VCaP (cell line): ENCODE measurements at regions not wholly inside any gene's neighbourhood (a gene's known extent, or its start where the extent isn't known, plus 50 kb on each side); places are given as distances from the start of the nearest gene placed in this dataset.

ENCODE experiments used
- H3K27ac ChIP-seq: fragments of 450-650 bp; 2 replicates; pipeline ENCODE4 v1.5.1; 2017
- TF ChIP-seq, protein P1 (sequence below): fragments of 450-650 bp; conservative IDR thresholded peaks from 2 replicates; pipeline ENCODE4 v1.5.1; 2017; ENCODE audit warnings: mild to moderate bottlenecking, moderate library complexity

DNA sequence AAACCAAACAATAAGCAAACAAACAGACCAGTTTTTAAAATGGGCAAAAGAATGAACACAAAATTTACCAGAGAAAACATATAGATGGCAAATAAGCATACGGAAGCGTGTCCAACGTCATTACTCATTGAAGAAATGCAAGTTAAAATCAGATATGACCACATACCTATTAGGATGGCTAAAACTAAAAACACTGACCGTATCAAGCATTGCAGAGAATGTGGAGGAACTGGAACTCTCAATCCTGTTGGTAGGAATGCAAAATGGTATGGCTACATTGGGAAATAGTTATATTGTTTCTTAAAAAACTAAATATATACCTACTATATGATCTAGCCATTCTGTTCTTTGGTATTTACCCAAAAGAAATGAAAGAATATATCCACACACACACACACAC, 129.4 kb upstream of the ACO1 start:
- TF ChIP-seq, protein P1, sequence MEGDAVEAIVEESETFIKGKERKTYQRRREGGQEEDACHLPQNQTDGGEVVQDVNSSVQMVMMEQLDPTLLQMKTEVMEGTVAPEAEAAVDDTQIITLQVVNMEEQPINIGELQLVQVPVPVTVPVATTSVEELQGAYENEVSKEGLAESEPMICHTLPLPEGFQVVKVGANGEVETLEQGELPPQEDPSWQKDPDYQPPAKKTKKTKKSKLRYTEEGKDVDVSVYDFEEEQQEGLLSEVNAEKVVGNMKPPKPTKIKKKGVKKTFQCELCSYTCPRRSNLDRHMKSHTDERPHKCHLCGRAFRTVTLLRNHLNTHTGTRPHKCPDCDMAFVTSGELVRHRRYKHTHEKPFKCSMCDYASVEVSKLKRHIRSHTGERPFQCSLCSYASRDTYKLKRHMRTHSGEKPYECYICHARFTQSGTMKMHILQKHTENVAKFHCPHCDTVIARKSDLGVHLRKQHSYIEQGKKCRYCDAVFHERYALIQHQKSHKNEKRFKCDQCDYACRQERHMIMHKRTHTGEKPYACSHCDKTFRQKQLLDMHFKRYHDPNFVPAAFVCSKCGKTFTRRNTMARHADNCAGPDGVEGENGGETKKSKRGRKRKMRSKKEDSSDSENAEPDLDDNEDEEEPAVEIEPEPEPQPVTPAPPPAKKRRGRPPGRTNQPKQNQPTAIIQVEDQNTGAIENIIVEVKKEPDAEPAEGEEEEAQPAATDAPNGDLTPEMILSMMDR: no peak
- H3K27ac ChIP-seq: no peak overlapping the region

DNA sequence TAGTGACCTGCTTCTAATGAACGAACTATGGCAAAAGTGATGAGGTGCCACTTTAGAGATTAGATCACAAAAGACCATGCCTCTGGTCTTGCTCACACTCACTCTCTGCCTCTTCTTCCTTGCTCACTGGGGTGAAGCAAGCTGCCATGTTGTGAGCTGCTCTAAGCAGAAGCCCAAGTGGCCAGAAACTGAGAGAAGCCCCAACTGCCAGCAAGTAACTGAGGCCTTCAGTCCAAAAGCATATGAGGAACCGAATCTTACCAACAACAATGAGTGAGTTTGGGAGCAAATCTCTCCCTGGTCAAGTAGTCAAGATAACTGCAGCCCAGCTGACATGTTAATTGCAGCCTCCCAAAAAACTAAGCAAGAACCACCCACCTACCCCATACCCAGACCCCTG, 126.0 kb upstream of the ACO1 start:
- TF ChIP-seq, protein P1: no peak
- H3K27ac ChIP-seq: no peak overlapping the region

DNA sequence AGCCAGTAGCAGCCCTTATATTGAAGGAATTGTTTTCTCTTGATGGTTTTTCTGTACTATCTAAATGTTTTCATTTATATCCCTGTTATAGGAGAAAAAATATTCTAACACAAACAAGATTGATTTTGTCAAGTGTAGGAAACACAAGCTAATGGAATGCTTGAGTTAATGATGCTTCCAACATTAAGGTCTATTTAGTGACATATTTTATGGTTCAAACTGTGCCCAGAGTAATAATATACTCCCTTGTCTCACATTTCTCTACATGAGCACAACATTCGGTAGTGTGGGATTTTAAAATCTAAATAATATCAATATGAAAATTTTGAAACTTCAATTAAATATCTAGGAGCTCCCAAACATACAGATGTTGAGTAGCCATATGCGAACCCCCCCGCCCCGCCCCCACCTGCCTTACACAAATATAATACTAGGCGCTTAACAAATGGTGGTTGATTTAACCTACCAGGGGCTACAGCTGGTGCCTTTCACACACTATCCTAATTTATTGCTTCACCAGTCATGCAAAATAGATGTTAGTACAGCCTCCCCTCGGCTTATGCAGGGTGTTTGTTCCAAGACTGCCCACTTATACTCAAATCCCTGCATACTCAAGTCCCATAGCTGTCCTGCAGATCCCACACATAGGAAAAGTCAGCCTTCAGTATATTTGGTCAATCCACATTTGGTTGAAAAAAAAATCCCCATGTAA, 124.1 kb upstream of the ACO1 start:
- no peak overlapping the region for H3K27ac ChIP-seq
- TF ChIP-seq, protein P1: no peak

DNA sequence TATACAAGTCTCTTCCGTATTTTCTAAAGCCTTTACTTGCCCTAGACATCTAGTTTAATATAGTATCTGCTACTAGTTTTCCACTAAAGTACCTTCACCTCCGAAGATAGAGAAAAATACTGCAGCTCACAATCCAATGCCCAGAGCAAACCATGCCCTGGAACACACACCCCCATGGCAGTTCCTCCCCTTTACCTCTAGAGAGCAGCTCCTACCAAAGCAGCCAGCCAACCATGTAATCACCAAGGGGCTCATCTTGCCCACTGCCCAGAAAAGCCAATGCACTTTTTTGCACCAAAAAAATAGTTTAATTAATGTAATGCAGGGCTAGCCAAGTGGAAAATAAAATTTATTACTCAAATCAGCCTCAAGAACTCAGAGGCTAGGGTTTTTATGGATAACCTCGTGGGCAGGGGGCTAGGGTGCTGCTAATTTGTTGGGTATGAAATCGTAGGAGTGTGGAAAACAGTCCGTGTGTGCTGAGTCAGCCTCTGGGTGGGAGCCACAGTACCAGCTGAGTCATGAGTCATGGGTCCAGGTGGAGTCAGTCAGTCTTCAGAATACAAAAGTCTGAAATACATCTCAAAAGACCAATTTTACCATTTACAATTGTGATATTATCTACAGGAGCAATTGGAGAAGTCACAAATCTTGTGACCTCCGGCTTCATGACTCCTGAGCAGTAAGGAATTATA, 120.1 kb upstream of the ACO1 start:
- TF ChIP-seq, protein P1: no peak
- no peak overlapping the region for H3K27ac ChIP-seq

DNA sequence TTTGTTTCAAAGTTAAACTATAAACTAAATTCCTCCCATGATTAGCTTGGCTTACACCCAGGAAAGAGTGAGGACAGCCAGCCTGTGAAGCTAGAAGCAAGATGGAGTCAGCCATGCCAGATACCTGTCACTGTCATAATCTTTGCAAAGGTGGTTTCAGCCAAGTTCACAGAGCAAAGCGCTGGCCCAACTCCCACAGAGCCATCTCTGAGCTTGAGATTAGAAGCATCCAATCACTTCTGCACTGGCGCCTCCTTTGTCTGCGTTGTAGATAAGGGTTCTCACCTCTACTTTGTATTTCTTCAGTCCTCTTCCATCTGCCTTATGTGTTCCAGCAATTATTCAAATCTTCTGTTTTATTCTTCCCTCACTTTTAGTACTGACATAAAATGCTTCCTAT, 119.4 kb upstream of the ACO1 start:
- TF ChIP-seq, protein P1: no peak
- no peak overlapping the region for H3K27ac ChIP-seq

DNA sequence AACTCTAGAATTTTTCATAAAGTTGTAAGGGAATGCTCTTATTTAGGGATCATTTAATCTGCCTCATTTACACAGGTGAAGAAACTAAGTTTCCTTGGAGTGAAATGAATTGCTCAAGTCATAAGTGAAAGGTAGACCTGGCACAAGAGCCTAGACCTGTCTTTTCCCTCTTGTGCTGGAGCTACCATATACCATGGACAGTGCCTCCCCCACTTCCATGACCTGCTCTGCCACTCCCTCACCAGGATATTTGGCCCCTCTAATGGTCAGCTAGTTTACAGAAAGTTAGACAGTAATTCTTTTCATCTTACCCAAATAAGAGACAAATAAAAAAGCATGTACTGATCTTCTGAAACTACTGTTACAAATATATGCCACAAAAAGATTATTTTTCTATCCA, 105.5 kb upstream of the ACO1 start:
- H3K27ac ChIP-seq: no peak overlapping the region
- TF ChIP-seq, protein P1: no peak

DNA sequence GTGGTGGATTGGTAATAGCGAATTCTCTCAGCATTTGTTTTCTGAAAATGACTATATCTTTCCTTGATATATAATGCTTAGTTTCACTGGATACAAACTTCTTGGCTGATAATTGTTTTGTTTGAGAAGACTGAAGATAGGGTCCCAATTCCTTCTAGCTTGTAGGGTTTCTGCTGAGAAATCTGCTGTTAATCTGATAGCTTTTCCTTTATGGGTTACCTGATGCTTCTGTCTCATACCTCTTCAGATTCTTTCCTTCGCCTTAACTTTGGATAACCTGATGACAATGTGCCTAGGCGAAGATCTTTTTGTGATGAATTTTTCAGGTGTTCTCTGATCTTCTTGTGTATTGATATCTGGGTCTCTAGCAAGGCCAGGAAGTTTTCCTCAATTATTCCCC, 94.7 kb upstream of the ACO1 start:
- TF ChIP-seq, protein P1: no peak
- H3K27ac ChIP-seq: no peak overlapping the region
